HEK293T (cell line): ENCODE measurements at regions not wholly inside any gene's neighbourhood (a gene's known extent, or its start where the extent isn't known, plus 50 kb on each side); places are given as distances from the start of the nearest gene placed in this dataset.

ENCODE experiments used
- FOXM1 ChIP-seq: fragments of 450-650 bp; IDR thresholded peaks from 2 replicates; pipeline ENCODE4 v1.6.1; 2017; ENCODE audit warnings: mild to moderate bottlenecking, borderline replicate concordance
- NFRKB ChIP-seq: fragments of 450-650 bp; IDR thresholded peaks from 2 replicates; pipeline ENCODE4 v1.6.1; 2016; ENCODE audit warnings: mild to moderate bottlenecking, moderate library complexity

- TF ChIP-seq FOXM1 (no peak), NFRKB (no peak)
These were observed 83.3 kb upstream of the HIF1A start for GRCh38 chr14:61611880-61612630.
